ENCODE measurements at regions not wholly inside any gene's neighbourhood (a gene's known extent, or its start where the extent isn't known, plus 50 kb on each side); places are given as distances from the start of the nearest gene placed in this dataset.

DNA sequence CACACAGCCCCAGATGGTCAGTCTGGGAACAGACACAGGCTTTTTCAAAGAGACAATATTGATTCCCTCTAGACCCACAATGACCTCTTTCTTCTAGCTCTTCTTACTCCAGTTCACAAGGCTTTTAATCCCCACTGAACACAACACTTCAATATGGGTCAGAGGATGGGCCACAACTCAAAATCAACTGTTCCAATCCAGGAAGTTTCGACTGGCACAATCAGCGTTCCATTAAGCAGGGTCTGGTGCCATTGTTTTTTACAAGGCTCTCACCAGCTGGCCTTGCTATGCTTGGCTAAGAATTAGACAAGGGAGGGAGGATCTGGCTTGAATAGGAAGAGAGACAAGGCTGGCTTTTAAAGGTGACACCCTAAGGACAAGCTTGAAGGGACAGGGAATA is 199.4 kb upstream of the SLC24A2 start:
- Histone ChIP-seq H3K4me3 (ENCODE audit: low read depth, low read length, poor library complexity, severe bottlenecking) (no peak overlapping the region), H2AFZ (ENCODE audit: low read length) (no peak overlapping the region), H3K9ac (ENCODE audit: low read length) (no peak overlapping the region), H3K4me2 (ENCODE audit: low read length) (no peak overlapping the region), H3K27ac (ENCODE audit: low read depth, low read length, poor library complexity, severe bottlenecking) (no peak overlapping the region), H3K79me2 (ENCODE audit: insufficient read depth, low read length) (no peaks in the 10 kb centered on the region), H3K36me3 (ENCODE audit: insufficient read depth, low read length) (no peaks in the 10 kb centered on the region), H4K20me1 (ENCODE audit: insufficient read depth, low read length) (no peaks in the 10 kb centered on the region), H3K4me1 (ENCODE audit: insufficient read depth, low read length, severe bottlenecking) (no peaks in the 10 kb centered on the region), H3K9me2 (ENCODE audit: low read depth, low read length) (no peaks in the 10 kb centered on the region), H3F3A (ENCODE audit: insufficient read depth, low read length) (no peaks in the 10 kb centered on the region), H3K27me3 (ENCODE audit: insufficient read depth, low read length) (no peaks in the 10 kb centered on the region), H3K9me3 (ENCODE audit: low read length) (no peaks in the 10 kb centered on the region)
- TF ChIP-seq, protein P1, sequence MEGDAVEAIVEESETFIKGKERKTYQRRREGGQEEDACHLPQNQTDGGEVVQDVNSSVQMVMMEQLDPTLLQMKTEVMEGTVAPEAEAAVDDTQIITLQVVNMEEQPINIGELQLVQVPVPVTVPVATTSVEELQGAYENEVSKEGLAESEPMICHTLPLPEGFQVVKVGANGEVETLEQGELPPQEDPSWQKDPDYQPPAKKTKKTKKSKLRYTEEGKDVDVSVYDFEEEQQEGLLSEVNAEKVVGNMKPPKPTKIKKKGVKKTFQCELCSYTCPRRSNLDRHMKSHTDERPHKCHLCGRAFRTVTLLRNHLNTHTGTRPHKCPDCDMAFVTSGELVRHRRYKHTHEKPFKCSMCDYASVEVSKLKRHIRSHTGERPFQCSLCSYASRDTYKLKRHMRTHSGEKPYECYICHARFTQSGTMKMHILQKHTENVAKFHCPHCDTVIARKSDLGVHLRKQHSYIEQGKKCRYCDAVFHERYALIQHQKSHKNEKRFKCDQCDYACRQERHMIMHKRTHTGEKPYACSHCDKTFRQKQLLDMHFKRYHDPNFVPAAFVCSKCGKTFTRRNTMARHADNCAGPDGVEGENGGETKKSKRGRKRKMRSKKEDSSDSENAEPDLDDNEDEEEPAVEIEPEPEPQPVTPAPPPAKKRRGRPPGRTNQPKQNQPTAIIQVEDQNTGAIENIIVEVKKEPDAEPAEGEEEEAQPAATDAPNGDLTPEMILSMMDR (IDR thresholded peaks at IDR 0.05; ENCODE audit: low read length) = no peak
- TF ChIP-seq EZH2 (IDR thresholded peaks at IDR 0.05; ENCODE audit: borderline replicate concordance, low read length) = no peak

DNA sequence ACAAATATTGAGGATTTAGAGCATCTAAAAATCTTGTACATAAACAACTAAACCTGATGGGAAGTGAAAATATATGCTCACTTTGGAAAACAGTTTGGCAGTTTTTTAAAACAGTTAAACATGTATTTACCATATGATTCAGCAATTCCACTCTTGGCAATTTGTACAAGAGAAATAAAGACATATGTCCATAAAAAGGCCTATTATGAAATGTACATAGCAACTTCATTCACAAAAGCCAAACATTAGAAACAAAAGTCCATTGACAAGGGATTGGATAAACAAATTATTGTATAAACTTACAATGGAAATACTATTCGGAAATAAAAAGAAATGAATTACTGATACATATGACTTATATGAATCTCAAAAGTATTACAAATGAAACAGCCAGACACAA is 196.2 kb upstream of the SLC24A2 start:
- Histone ChIP-seq H3K79me2 (ENCODE audit: insufficient read depth, low read length) (no peaks in the 10 kb centered on the region), H3K9me2 (ENCODE audit: low read depth, low read length) (no peaks in the 10 kb centered on the region), H2AFZ (ENCODE audit: low read length) (no peak overlapping the region), H3K27ac (ENCODE audit: low read depth, low read length, poor library complexity, severe bottlenecking) (no peak overlapping the region), H3K4me1 (ENCODE audit: insufficient read depth, low read length, severe bottlenecking) (no peaks in the 10 kb centered on the region), H3K9me3 (ENCODE audit: low read length) (no peaks in the 10 kb centered on the region), H3K9ac (ENCODE audit: low read length) (no peak overlapping the region), H3K4me2 (ENCODE audit: low read length) (no peak overlapping the region), H4K20me1 (ENCODE audit: insufficient read depth, low read length) (no peaks in the 10 kb centered on the region), H3K36me3 (ENCODE audit: insufficient read depth, low read length) (no peaks in the 10 kb centered on the region), H3F3A (ENCODE audit: insufficient read depth, low read length) (no peaks in the 10 kb centered on the region), H3K4me3 (ENCODE audit: low read depth, low read length, poor library complexity, severe bottlenecking) (no peak overlapping the region), H3K27me3 (ENCODE audit: insufficient read depth, low read length) (no peaks in the 10 kb centered on the region)
- TF ChIP-seq, protein P1 (IDR thresholded peaks at IDR 0.05; ENCODE audit: low read length) = no peak
- TF ChIP-seq EZH2 (IDR thresholded peaks at IDR 0.05; ENCODE audit: borderline replicate concordance, low read length) = no peak

DNA sequence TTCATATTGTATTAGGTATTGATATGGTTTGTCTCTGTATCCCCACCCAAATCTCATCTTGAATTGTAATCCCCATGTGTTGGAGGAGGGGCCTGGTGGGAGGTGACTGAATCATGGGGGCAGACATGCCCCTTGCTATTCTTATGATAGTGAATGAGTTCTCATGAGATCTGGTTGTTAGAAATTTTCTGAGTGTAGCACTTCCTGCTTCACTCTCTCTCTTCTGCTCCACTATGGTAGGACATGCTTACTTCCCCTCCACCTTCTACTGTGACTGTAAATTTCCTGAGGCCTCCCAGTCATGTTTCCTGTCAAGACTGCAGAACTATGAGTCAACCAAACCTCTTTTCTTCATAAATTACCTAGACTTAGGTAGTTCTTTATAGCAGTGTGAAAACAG is 187.4 kb upstream of the SLC24A2 start:
- H3K27ac ChIP-seq (ENCODE audit: low read depth, low read length, poor library complexity, severe bottlenecking) = no peak overlapping the region
- H3K4me2 ChIP-seq (ENCODE audit: low read length) = no peak overlapping the region
- no peaks in the 10 kb centered on the region for H3K9me3 ChIP-seq (ENCODE audit: low read length)
- H2AFZ ChIP-seq (ENCODE audit: low read length) = no peak overlapping the region
- no peaks in the 10 kb centered on the region for H3K4me1 ChIP-seq (ENCODE audit: insufficient read depth, low read length, severe bottlenecking)
- no peaks in the 10 kb centered on the region for H3K36me3 ChIP-seq (ENCODE audit: insufficient read depth, low read length)
- H3K27me3 ChIP-seq (ENCODE audit: insufficient read depth, low read length) = no peaks in the 10 kb centered on the region
- H3K4me3 ChIP-seq (ENCODE audit: low read depth, low read length, poor library complexity, severe bottlenecking) = no peak overlapping the region
- TF ChIP-seq, protein P1 (IDR thresholded peaks at IDR 0.05; ENCODE audit: low read length) = no peak
- TF ChIP-seq EZH2 (IDR thresholded peaks at IDR 0.05; ENCODE audit: borderline replicate concordance, low read length) = no peak
- no peaks in the 10 kb centered on the region for H3K9me2 ChIP-seq (ENCODE audit: low read depth, low read length)
- no peaks in the 10 kb centered on the region for H3F3A ChIP-seq (ENCODE audit: insufficient read depth, low read length)
- no peak overlapping the region for H3K9ac ChIP-seq (ENCODE audit: low read length)
- H3K79me2 ChIP-seq (ENCODE audit: insufficient read depth, low read length) = no peaks in the 10 kb centered on the region
- no peaks in the 10 kb centered on the region for H4K20me1 ChIP-seq (ENCODE audit: insufficient read depth, low read length)
